Left ventricle myocardium inferior (tissue), 1 donor: ENCODE measurements at regions not wholly inside any gene's neighbourhood (a gene's known extent, or its start where the extent isn't known, plus 50 kb on each side); places are given as distances from the start of the nearest gene placed in this dataset.

Experiments used
- DNase-seq: peaks from one replicate; pipeline ENCODE4 v3.0.0-alpha.2; 2020
- H3K27ac ChIP-seq: fragments of 200-600 bp; replicated peaks from 2 replicates; pipeline ENCODE4 v1.8.0; 2021
- H3K27me3 ChIP-seq: fragments of 200-600 bp; 2 replicates; pipeline ENCODE4 v1.8.0; 2021; ENCODE audit warnings: low read depth
- H3K36me3 ChIP-seq: fragments of 200-600 bp; 2 replicates; pipeline ENCODE4 v1.8.0; 2021
- H3K4me1 ChIP-seq: fragments of 200-600 bp; 2 replicates; pipeline ENCODE4 v1.8.0; 2021
- H3K4me3 ChIP-seq: fragments of 200-600 bp; 2 replicates; pipeline ENCODE4 v1.8.0; 2021; ENCODE audit warnings: mild to moderate bottlenecking, moderate library complexity
- H3K9me3 ChIP-seq: fragments of 200-600 bp; replicated peaks from 2 replicates; pipeline ENCODE4 v1.8.0; 2021
- CTCF ChIP-seq: fragments of 200-600 bp; IDR thresholded peaks from 2 replicates; pipeline ENCODE4 v1.8.0; 2021; ENCODE audit warnings: antibody characterized with exemption, mild to moderate bottlenecking, borderline replicate concordance
- intact Hi-C: fragments of 100-400 bp; cut with micrococcal nuclease; formaldehyde crosslinking; loops from one replicate; pipeline ENCODE4 v1.11.0; 2022
- donor health status: DM: no; HTN: yes; CAD: no; lungs with severe emphysema.

GRCh38 chr15:100760357-100760903 is 119.2 kb upstream of the ALDH1A3 start:
- TF ChIP-seq CTCF = no peak
- intact Hi-C loops = no loop called here
- H3K4me1 ChIP-seq = no peaks in the 10 kb centered on the region
- no peaks in the 10 kb centered on the region for H3K36me3 ChIP-seq
- H3K4me3 ChIP-seq = no peak overlapping the region
- no peak for DNase-seq
- peaks cover 3% of the 10 kb centered on the region for H3K9me3 ChIP-seq
- H3K27me3 ChIP-seq = peaks cover 63% of the 10 kb centered on the region
- H3K27ac ChIP-seq = no peak overlapping the region

GRCh38 chr15:100761290-100761935 is 118.2 kb upstream of the ALDH1A3 start:
- Histone ChIP-seq H3K9me3 (peaks cover 3% of the 10 kb centered on the region), H3K36me3 (no peaks in the 10 kb centered on the region), H3K4me3 (no peak overlapping the region), H3K27ac (no peak overlapping the region), H3K4me1 (no peaks in the 10 kb centered on the region), H3K27me3 (peaks cover 73% of the 10 kb centered on the region)
- intact Hi-C loops = no loop called here
- TF ChIP-seq CTCF = no peak
- DNase-seq = no peak

GRCh38 chr15:100762289-100762688 is 117.3 kb upstream of the ALDH1A3 start:
- H3K9me3 ChIP-seq = no peaks in the 10 kb centered on the region
- H3K36me3 ChIP-seq = no peaks in the 10 kb centered on the region
- TF ChIP-seq CTCF = no peak
- no peak overlapping the region for H3K4me3 ChIP-seq
- intact Hi-C loops = no loop called here
- H3K27ac ChIP-seq = no peak overlapping the region
- peaks cover 82% of the 10 kb centered on the region for H3K27me3 ChIP-seq
- H3K4me1 ChIP-seq = no peaks in the 10 kb centered on the region
- DNase-seq = no peak

GRCh38 chr15:100762913-100763834 is 116.5 kb upstream of the ALDH1A3 start:
- no peaks in the 10 kb centered on the region for H3K4me1 ChIP-seq
- H3K27ac ChIP-seq = no peak overlapping the region
- H3K27me3 ChIP-seq = peaks cover 79% of the 10 kb centered on the region
- intact Hi-C loops = no loop called here
- no peaks in the 10 kb centered on the region for H3K36me3 ChIP-seq
- H3K9me3 ChIP-seq = no peaks in the 10 kb centered on the region
- no peak for DNase-seq
- TF ChIP-seq CTCF = no peak
- no peak overlapping the region for H3K4me3 ChIP-seq

- no peak for TF ChIP-seq CTCF
- DNase-seq = no peak
- intact Hi-C loops = no loop called here
- Histone ChIP-seq H3K36me3 (no peaks in the 10 kb centered on the region), H3K27ac (no peak overlapping the region), H3K4me1 (no peaks in the 10 kb centered on the region), H3K27me3 (peaks cover 79% of the 10 kb centered on the region), H3K4me3 (no peak overlapping the region), H3K9me3 (no peaks in the 10 kb centered on the region)
Observed at GRCh38 chr15:100763835-100764750, 115.5 kb upstream of the ALDH1A3 start.
